Head of caudate nucleus (tissue), 42 donors: ENCODE measurements at regions not wholly inside any gene's neighbourhood (a gene's known extent, or its start where the extent isn't known, plus 50 kb on each side); places are given as distances from the start of the nearest gene placed in this dataset.
"Not testable (repeated sequence)": the region's sequence is repeated elsewhere in the genome, so short reads cannot be mapped to it uniquely, and the experiment has no call there.

Experiments used
- DNase-seq, 42 donors: peaks; one replicate each; pipeline versions ENCODE4 v3.0.0 to v3.0.0-alpha.2; 2020 to 2021; ENCODE audit warnings: mixed read lengths in 7 of 42
- intact Hi-C: fragments of 100-400 bp; cut with DNase I; formaldehyde crosslinking; loops from one replicate; pipeline ENCODE4 v1.15.0; 2022

- intact Hi-C loops, DNase-seq: not testable (repeated sequence)
These were observed 363.3 kb downstream of the RFC3 start for GRCh38 chr13:34181256-34181655.

GRCh38 chr13:34189946-34190345, 372.0 kb downstream of the RFC3 start:
- no peak for DNase-seq
- intact Hi-C loops, result no loop called here

GRCh38 chr13:34201050-34201913, 383.3 kb downstream of the RFC3 start:
- intact Hi-C loops, result no loop called here
- DNase-seq, result no peak

GRCh38 chr13:34207334-34207733, 389.4 kb downstream of the RFC3 start:
- intact Hi-C loops, result no loop called here
- DNase-seq, result no peak

GRCh38 chr13:34207872-34208271, 389.9 kb downstream of the RFC3 start:
- intact Hi-C loops, result no loop called here

GRCh38 chr13:34208336-34208735, 390.4 kb downstream of the RFC3 start:
- intact Hi-C loops, result no loop called here
- no peak for DNase-seq

More at GRCh38 chr13:34207872-34208271, 389.9 kb downstream of the RFC3 start:
- DNase-seq, result no peak

GRCh38 chr13:34210341-34210740, 392.4 kb downstream of the RFC3 start:
- DNase-seq, result no peak
- intact Hi-C loops, result no loop called here

GRCh38 chr13:34214686-34215085, 396.7 kb downstream of the RFC3 start:
- intact Hi-C loops, result no loop called here
- no peak for DNase-seq

GRCh38 chr13:34216256-34216655, 398.3 kb downstream of the RFC3 start:
- intact Hi-C loops, result no loop called here
- no peak for DNase-seq

GRCh38 chr13:34217343-34218025, 399.5 kb downstream of the RFC3 start:
- no peak for DNase-seq

GRCh38 chr13:34223984-34224383, 406.0 kb downstream of the RFC3 start:
- DNase-seq, result no peak
- intact Hi-C loops, result no loop called here

More at GRCh38 chr13:34217343-34218025, 399.5 kb downstream of the RFC3 start:
- intact Hi-C loops, result no loop called here

GRCh38 chr13:34224877-34225276, 406.9 kb downstream of the RFC3 start:
- no peak for DNase-seq
- intact Hi-C loops, result no loop called here

GRCh38 chr13:34230271-34230670, 412.3 kb downstream of the RFC3 start:
- no peak for DNase-seq
- intact Hi-C loops, result no loop called here

- intact Hi-C loops, result no loop called here
- no peak for DNase-seq
These were observed 423.4 kb downstream of the RFC3 start for GRCh38 chr13:34241332-34241731.

- DNase-seq, result peak in 2 of 42 donors; percentile 6 to 9
- intact Hi-C loops, result no loop called here
These were observed 425.5 kb downstream of the RFC3 start for GRCh38 chr13:34243403-34243802.

GRCh38 chr13:34246511-34246910, 428.6 kb downstream of the RFC3 start:
- intact Hi-C loops, result no loop called here

GRCh38 chr13:34247596-34247995, 429.6 kb downstream of the RFC3 start:
- DNase-seq, result no peak
- intact Hi-C loops, result no loop called here

More at GRCh38 chr13:34246511-34246910, 428.6 kb downstream of the RFC3 start:
- no peak for DNase-seq

- intact Hi-C loops, result no loop called here
- DNase-seq, result no peak
These were observed 431.6 kb downstream of the RFC3 start for GRCh38 chr13:34249546-34250039.

GRCh38 chr13:34250151-34250670, 432.3 kb downstream of the RFC3 start:
- intact Hi-C loops, result no loop called here
- DNase-seq, result no peak

GRCh38 chr13:34254366-34254765, 436.4 kb downstream of the RFC3 start:
- no peak for DNase-seq
- intact Hi-C loops, result no loop called here
